Urinary bladder (tissue), 3 donors: ENCODE measurements at regions not wholly inside any gene's neighbourhood (a gene's known extent, or its start where the extent isn't known, plus 50 kb on each side); places are given as distances from the start of the nearest gene placed in this dataset.

Experiments used
- DNase-seq: peaks from one replicate; pipeline ENCODE4 v3.0.0-alpha.2; 2015; ENCODE audit errors: extremely low spot score
- H3K27ac ChIP-seq: one replicate; pipeline ENCODE4 v1.5.1; 2013; ENCODE audit warnings: low read depth, mild to moderate bottlenecking, moderate library complexity
- H3K36me3 ChIP-seq: one replicate; pipeline ENCODE4 v1.6.1; 2013; ENCODE audit warnings: mild to moderate bottlenecking, moderate library complexity; ENCODE audit not compliant: insufficient read depth
- H3K4me1 ChIP-seq: one replicate; pipeline ENCODE4 v1.6.1; 2013; ENCODE audit warnings: mild to moderate bottlenecking, moderate library complexity; ENCODE audit not compliant: insufficient read depth
- H3K4me3 ChIP-seq: one replicate; pipeline ENCODE4 v1.5.1; 2013; ENCODE audit warnings: low read depth, low read length
- WGBS: extraction: QIAGEN DNeasy Blood & Tissue Kit; methylation state at CpG from one replicate; pipeline ENCODE4 v1.1.7; 2013; 5-methylcytosine and 5-hydroxymethylcytosine counted together
- donor health status: healthy with polysubstance abuse.
- donor health status: healthy.

DNA sequence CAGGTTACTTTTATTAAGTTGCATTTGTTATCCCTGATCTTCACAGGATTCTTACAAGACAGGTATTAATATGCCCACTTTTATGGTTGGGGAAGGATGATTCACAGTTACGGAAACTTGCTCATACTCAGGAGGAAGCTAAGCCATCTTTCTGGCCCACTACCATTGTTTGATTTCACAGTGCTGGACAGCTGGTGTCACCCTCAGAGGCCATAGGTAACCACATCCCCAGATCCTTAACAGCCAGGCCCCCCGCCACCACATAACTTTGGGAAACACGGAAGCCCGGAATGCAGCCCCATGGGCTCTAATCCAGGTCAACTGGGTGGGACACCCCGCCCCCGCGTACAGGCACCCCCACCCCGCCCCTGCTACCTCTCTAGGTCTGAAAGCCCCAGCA is 119.7 kb downstream of the IRS2 start:
- Histone ChIP-seq H3K4me1 (no peaks in the 10 kb centered on the region), H3K36me3 (no peaks in the 10 kb centered on the region), H3K27ac (no peak overlapping the region), H3K4me3 (no peak overlapping the region)
- WGBS: 73% methylated on average over 8 of the region's 8 CpGs
- no peak for DNase-seq

- no peak overlapping the region for H3K27ac ChIP-seq
- WGBS: 91% methylated on average over 15 of the region's 15 CpGs
- H3K4me3 ChIP-seq: no peak overlapping the region
- no peaks in the 10 kb centered on the region for H3K4me1 ChIP-seq
- no peaks in the 10 kb centered on the region for H3K36me3 ChIP-seq
- DNase-seq: no peak
Observed at GRCh38 chr13:109665781-109666249, 120.6 kb downstream of the IRS2 start.

DNA sequence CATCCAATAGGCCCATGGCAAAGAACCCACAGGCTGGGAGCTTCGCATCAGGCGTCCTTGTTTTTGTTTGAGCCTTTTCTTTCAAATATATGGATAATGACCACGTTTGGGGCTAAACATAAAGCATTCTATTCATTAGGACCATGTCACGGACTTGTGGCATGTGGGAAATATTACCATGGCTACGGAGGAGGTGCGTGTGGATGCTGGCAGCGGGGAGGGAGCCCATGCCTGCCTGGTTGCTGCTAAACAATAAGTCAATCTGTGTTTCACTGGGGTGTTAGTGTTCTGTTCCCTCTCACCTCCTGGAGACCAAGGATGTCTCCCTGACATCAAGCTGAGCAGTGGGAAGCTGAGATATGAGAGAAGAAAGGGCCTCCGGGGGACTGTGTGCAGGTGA is 121.1 kb downstream of the IRS2 start:
- DNase-seq: no peak
- H3K4me3 ChIP-seq: no peak overlapping the region
- H3K36me3 ChIP-seq: no peaks in the 10 kb centered on the region
- no peak overlapping the region for H3K27ac ChIP-seq
- H3K4me1 ChIP-seq: no peaks in the 10 kb centered on the region
- WGBS: 87% methylated on average over 8 of the region's 8 CpGs

- H3K27ac ChIP-seq: no peak overlapping the region
- WGBS: 35% methylated on average over 6 of the region's 6 CpGs
- H3K4me3 ChIP-seq: no peak overlapping the region
- no peak for DNase-seq
- H3K4me1 ChIP-seq: no peaks in the 10 kb centered on the region
- no peaks in the 10 kb centered on the region for H3K36me3 ChIP-seq
Observed at GRCh38 chr13:109657395-109657794, 129.0 kb downstream of the IRS2 start.

- Histone ChIP-seq H3K27ac (no peak overlapping the region), H3K4me3 (no peak overlapping the region), H3K36me3 (no peaks in the 10 kb centered on the region), H3K4me1 (no peaks in the 10 kb centered on the region)
- 96% methylated on average over 2 of the region's 2 CpGs for WGBS
- no peak for DNase-seq
Observed at GRCh38 chr13:109656206-109656605, 130.2 kb downstream of the IRS2 start.

- H3K36me3 ChIP-seq: no peaks in the 10 kb centered on the region
- no peak for DNase-seq
- 92% methylated on average over 5 of the region's 5 CpGs for WGBS
- H3K27ac ChIP-seq: no peak overlapping the region
- H3K4me1 ChIP-seq: no peaks in the 10 kb centered on the region
- no peak overlapping the region for H3K4me3 ChIP-seq
Observed at GRCh38 chr13:109655611-109656010, 130.8 kb downstream of the IRS2 start.

GRCh38 chr13:109655206-109655600 is 131.2 kb downstream of the IRS2 start:
- H3K27ac ChIP-seq: no peak overlapping the region
- DNase-seq: no peak
- no peaks in the 10 kb centered on the region for H3K36me3 ChIP-seq
- WGBS: 58% methylated on average over 1 of the region's 1 CpG
- no peak overlapping the region for H3K4me3 ChIP-seq
- H3K4me1 ChIP-seq: no peaks in the 10 kb centered on the region

- H3K4me3 ChIP-seq: no peak overlapping the region
- H3K27ac ChIP-seq: no peak overlapping the region
- no peaks in the 10 kb centered on the region for H3K36me3 ChIP-seq
- WGBS: 84% methylated on average over 17 of the region's 17 CpGs
- DNase-seq: no peak
- no peaks in the 10 kb centered on the region for H3K4me1 ChIP-seq
Observed at GRCh38 chr13:109654341-109655205, 131.8 kb downstream of the IRS2 start.

GRCh38 chr13:109652531-109652930 is 133.9 kb downstream of the IRS2 start:
- Histone ChIP-seq H3K4me3 (no peak overlapping the region), H3K36me3 (no peaks in the 10 kb centered on the region), H3K27ac (no peak overlapping the region), H3K4me1 (no peaks in the 10 kb centered on the region)
- 42% methylated on average over 3 of the region's 3 CpGs for WGBS
- no peak for DNase-seq

DNA sequence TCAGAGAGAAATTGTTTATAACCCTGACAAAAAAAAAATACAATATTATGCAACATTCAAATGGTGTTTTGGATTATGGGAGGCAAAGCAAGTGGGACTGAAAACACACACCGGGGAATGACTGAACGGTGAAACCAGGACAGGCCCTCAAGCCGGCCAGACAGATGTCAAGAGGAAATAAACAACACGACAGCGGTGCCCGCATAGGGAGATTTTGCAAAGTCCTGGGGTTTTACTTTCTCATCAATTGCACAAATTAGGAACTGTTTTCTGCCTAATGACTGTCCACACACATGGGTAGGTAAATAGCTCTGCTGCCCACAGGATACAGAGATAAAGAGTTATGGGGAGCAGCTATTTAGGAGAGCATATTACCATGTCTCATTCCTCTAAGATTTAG is 134.5 kb downstream of the IRS2 start:
- H3K36me3 ChIP-seq: no peaks in the 10 kb centered on the region
- H3K27ac ChIP-seq: no peak overlapping the region
- 71% methylated on average over 6 of the region's 6 CpGs for WGBS
- DNase-seq: no peak
- no peak overlapping the region for H3K4me3 ChIP-seq
- H3K4me1 ChIP-seq: no peaks in the 10 kb centered on the region

DNA sequence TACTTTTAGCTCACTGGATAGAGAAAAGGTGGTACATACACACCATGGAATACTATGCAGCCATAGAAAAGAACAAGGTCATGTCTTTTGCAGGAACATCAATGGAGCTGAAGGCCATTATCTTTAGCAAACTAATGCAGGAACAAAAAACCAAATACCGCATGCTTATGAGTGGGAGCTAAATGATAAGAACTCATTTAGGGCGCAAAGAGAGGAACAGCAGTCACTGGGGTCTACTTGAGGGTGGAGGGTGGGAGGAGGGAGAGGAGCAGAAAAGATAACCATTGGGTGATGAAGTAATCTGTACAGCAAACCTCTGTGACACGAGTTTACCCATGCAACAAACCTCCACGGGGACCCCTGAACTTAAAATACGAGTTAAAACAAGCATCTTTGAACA is 135.1 kb downstream of the IRS2 start:
- no peak overlapping the region for H3K4me3 ChIP-seq
- no peaks in the 10 kb centered on the region for H3K36me3 ChIP-seq
- no peak overlapping the region for H3K27ac ChIP-seq
- no peaks in the 10 kb centered on the region for H3K4me1 ChIP-seq
- WGBS: 91% methylated on average over 5 of the region's 5 CpGs
- DNase-seq: no peak

DNA sequence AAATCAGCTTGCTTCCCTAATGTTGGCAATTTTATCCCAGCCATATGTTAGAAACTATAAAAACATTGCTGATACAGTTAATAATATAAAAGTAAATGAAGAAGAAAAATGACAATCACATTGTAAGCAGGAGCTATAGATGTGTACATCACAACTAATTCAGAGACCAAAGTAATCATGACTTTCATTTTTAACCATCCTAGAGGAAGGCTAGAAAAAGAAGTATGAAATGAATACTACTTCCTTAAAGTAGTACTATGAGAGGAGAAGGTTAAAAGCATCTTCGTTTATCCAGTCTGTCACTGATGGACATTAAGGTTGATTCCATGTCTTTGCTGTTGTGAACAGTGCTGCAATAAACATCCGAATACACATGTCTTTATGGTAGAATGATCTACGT is 135.5 kb downstream of the IRS2 start:
- Histone ChIP-seq H3K36me3 (no peaks in the 10 kb centered on the region), H3K4me1 (no peaks in the 10 kb centered on the region), H3K4me3 (no peak overlapping the region), H3K27ac (no peak overlapping the region)
- DNase-seq: no peak
- WGBS: 89% methylated on average over 3 of the region's 3 CpGs

DNA sequence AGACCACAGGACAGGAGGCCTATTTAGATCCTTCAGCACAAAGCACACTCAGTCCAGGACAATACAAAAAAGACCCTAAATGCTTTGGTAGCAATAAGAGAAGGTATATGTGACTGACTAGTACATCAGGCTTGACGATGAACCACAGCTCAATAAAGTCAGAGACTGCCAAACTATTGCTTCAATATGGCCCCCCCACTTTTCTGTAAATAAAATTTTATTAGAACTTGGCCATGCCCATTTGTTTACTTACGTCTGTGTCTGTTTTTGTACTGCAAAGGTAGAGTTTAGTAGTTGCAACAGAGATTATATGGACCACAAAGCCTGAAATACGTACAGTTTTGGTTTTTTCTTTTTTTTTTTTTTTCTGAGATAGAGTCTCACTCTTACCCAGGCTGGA is 136.7 kb downstream of the IRS2 start:
- H3K36me3 ChIP-seq: no peaks in the 10 kb centered on the region
- 79% methylated on average over 3 of the region's 3 CpGs for WGBS
- no peak for DNase-seq
- no peaks in the 10 kb centered on the region for H3K4me1 ChIP-seq
- no peak overlapping the region for H3K27ac ChIP-seq
- H3K4me3 ChIP-seq: no peak overlapping the region

DNA sequence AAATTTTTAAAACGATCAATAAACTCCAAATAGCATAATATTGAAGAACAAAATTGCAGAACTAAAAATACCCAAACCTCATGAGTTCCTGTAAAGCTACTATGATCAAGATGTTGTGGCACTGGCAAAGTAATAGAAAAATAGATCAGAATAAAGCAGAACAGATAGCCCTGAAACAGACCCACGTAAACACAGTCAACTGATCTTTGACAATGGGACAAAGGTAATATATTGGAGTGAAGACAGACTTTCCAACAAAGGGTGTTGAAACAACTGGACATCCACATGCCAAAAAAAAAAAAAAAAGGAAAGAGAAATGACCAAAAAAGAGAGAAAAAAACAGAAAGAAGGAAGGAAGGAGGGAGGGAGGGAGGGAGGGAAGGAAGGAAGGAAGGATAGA is 138.7 kb downstream of the IRS2 start:
- 83% methylated on average over 2 of the region's 2 CpGs for WGBS
- H3K27ac ChIP-seq: no peak overlapping the region
- DNase-seq: no peak
- no peaks in the 10 kb centered on the region for H3K4me1 ChIP-seq
- H3K36me3 ChIP-seq: no peaks in the 10 kb centered on the region
- no peak overlapping the region for H3K4me3 ChIP-seq
